ENCODE measurements at regions not wholly inside any gene's neighbourhood (a gene's known extent, or its start where the extent isn't known, plus 50 kb on each side); places are given as distances from the start of the nearest gene placed in this dataset.

GRCh38 chr4:14387647-14388046, 614.6 kb upstream of the CPEB2 start:
- no peaks in the 10 kb centered on the region for H3K9me3 ChIP-seq (replicated peaks; ENCODE audit: insufficient read depth, low read length)
- H3K27me3 ChIP-seq (replicated peaks; ENCODE audit: insufficient read depth, low read length): no peaks in the 10 kb centered on the region
- no peaks in the 10 kb centered on the region for H3K79me2 ChIP-seq (ENCODE audit: low read length)
- DNase-seq: no peak
- H3K4me2 ChIP-seq (ENCODE audit: low read depth, low read length): no peak overlapping the region
- no peaks in the 10 kb centered on the region for H4K20me1 ChIP-seq (ENCODE audit: insufficient read depth, low read length)
- no peak overlapping the region for H3K4me3 ChIP-seq (ENCODE audit: low read length)
- no peaks in the 10 kb centered on the region for H3K36me3 ChIP-seq (replicated peaks; ENCODE audit: insufficient read depth, low read length)
- no peaks in the 10 kb centered on the region for H3F3A ChIP-seq (ENCODE audit: insufficient read depth, low read length)
- no peak overlapping the region for H2AFZ ChIP-seq (ENCODE audit: low read length)
- TF ChIP-seq EZH2 (optimal IDR thresholded peaks at IDR 0.05; ENCODE audit: low read depth, low read length): no peak
- no peak for TF ChIP-seq CTCF (IDR thresholded peaks at IDR 0.05; ENCODE audit: low read length)
- TF ChIP-seq EZH2phosphoT487 (IDR thresholded peaks at IDR 0.05; ENCODE audit: low read length): no peak
- no peaks in the 10 kb centered on the region for H3K9me2 ChIP-seq (replicated peaks; ENCODE audit: insufficient read depth, low read length)
- H3K4me1 ChIP-seq (ENCODE audit: low read length): no peaks in the 10 kb centered on the region
- no peak overlapping the region for H3K27ac ChIP-seq (ENCODE audit: low read length)
- H3K9ac ChIP-seq (ENCODE audit: low read length): no peak overlapping the region

- no peak for TF ChIP-seq EZH2phosphoT487 (IDR thresholded peaks at IDR 0.05; ENCODE audit: low read length)
- TF ChIP-seq EZH2 (optimal IDR thresholded peaks at IDR 0.05; ENCODE audit: low read depth, low read length): no peak
- no peak for TF ChIP-seq CTCF (IDR thresholded peaks at IDR 0.05; ENCODE audit: low read length)
- no peak overlapping the region for H3K9ac ChIP-seq (ENCODE audit: low read length)
- H3K4me3 ChIP-seq (ENCODE audit: low read length): no peak overlapping the region
- H3F3A ChIP-seq (ENCODE audit: insufficient read depth, low read length): no peaks in the 10 kb centered on the region
- no peaks in the 10 kb centered on the region for H3K36me3 ChIP-seq (replicated peaks; ENCODE audit: insufficient read depth, low read length)
- no peaks in the 10 kb centered on the region for H3K9me2 ChIP-seq (replicated peaks; ENCODE audit: insufficient read depth, low read length)
- no peaks in the 10 kb centered on the region for H4K20me1 ChIP-seq (ENCODE audit: insufficient read depth, low read length)
- H3K27me3 ChIP-seq (replicated peaks; ENCODE audit: insufficient read depth, low read length): no peaks in the 10 kb centered on the region
- H3K79me2 ChIP-seq (ENCODE audit: low read length): no peaks in the 10 kb centered on the region
- no peak overlapping the region for H2AFZ ChIP-seq (ENCODE audit: low read length)
- no peaks in the 10 kb centered on the region for H3K9me3 ChIP-seq (replicated peaks; ENCODE audit: insufficient read depth, low read length)
- no peak overlapping the region for H3K4me2 ChIP-seq (ENCODE audit: low read depth, low read length)
- DNase-seq: no peak
- no peaks in the 10 kb centered on the region for H3K4me1 ChIP-seq (ENCODE audit: low read length)
- no peak overlapping the region for H3K27ac ChIP-seq (ENCODE audit: low read length)
Measured at GRCh38 chr4:14392378-14392777, 609.9 kb upstream of the CPEB2 start.

- TF ChIP-seq EZH2phosphoT487 (IDR thresholded peaks at IDR 0.05; ENCODE audit: low read length) (no peak), CTCF (IDR thresholded peaks at IDR 0.05; ENCODE audit: low read length) (no peak), EZH2 (optimal IDR thresholded peaks at IDR 0.05; ENCODE audit: low read depth, low read length) (no peak)
- Histone ChIP-seq H3K9me2 (replicated peaks; ENCODE audit: insufficient read depth, low read length) (no peaks in the 10 kb centered on the region), H3K9me3 (replicated peaks; ENCODE audit: insufficient read depth, low read length) (no peaks in the 10 kb centered on the region), H4K20me1 (ENCODE audit: insufficient read depth, low read length) (no peaks in the 10 kb centered on the region), H3K27ac (ENCODE audit: low read length) (no peak overlapping the region), H3F3A (ENCODE audit: insufficient read depth, low read length) (no peaks in the 10 kb centered on the region), H3K27me3 (replicated peaks; ENCODE audit: insufficient read depth, low read length) (no peaks in the 10 kb centered on the region), H3K36me3 (replicated peaks; ENCODE audit: insufficient read depth, low read length) (no peaks in the 10 kb centered on the region), H3K9ac (ENCODE audit: low read length) (no peak overlapping the region), H3K4me1 (ENCODE audit: low read length) (no peaks in the 10 kb centered on the region), H3K4me3 (ENCODE audit: low read length) (no peak overlapping the region), H2AFZ (ENCODE audit: low read length) (no peak overlapping the region), H3K4me2 (ENCODE audit: low read depth, low read length) (no peak overlapping the region), H3K79me2 (ENCODE audit: low read length) (no peaks in the 10 kb centered on the region)
- DNase-seq: no peak
Measured at GRCh38 chr4:14396183-14396582, 606.1 kb upstream of the CPEB2 start.

Measured in MM.1S (cell line).